Fibroblast of villous mesenchyme (primary cell): ENCODE measurements at regions not wholly inside any gene's neighbourhood (a gene's known extent, or its start where the extent isn't known, plus 50 kb on each side); places are given as distances from the start of the nearest gene placed in this dataset.
"Not testable (repeated sequence)": the region's sequence is repeated elsewhere in the genome, so short reads cannot be mapped to it uniquely, and the experiment has no call there.

ENCODE experiments used
- DNase-seq: peaks from one replicate; pipeline ENCODE4 v3.0.0-alpha.2; 2010; ENCODE audit warnings: low read depth
- H3K4me3 ChIP-seq: 2 replicates; pipeline ENCODE4 v1.5.1; 2011; ENCODE audit warnings: low read depth, mild to moderate bottlenecking, low read length
- TF ChIP-seq, protein P1 (sequence below): IDR thresholded peaks from 2 replicates; pipeline ENCODE4 v1.5.1; 2012; ENCODE audit warnings: low read depth, mild to moderate bottlenecking, low read length; ENCODE audit not compliant: insufficient read depth

DNA sequence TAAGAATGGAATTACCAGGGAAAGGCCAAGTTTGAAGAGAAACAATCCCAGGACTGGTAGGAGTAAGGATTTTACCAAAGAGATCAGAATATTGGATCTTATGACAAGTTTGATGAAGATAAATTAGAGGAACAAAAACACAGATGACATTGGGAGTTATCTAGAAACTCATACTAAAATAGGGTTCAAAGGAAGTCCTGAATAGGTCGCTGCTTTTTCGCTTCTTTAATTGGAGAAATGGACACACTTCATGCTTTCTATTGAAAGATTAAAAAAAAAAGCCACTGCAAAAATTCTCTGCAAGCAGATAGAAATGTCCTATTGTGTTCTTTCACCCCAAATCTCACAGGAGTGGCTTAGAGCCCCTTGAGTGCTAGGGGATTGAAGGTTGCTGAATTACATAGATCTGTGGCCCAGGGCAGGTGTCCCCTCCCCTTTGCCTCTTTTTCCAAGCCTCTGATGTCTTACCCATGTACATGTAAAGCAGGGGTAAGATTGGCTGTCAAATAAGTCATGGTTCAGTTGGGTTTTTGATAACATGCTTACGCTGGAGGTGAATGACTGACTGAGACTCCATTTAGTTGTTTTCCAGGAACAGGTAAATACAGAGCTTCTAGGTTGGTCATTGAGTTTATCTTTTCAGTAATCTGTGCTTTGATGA is 152.0 kb downstream of the OR13A1 start:
- no peak overlapping the region for H3K4me3 ChIP-seq
- TF ChIP-seq, protein P1, sequence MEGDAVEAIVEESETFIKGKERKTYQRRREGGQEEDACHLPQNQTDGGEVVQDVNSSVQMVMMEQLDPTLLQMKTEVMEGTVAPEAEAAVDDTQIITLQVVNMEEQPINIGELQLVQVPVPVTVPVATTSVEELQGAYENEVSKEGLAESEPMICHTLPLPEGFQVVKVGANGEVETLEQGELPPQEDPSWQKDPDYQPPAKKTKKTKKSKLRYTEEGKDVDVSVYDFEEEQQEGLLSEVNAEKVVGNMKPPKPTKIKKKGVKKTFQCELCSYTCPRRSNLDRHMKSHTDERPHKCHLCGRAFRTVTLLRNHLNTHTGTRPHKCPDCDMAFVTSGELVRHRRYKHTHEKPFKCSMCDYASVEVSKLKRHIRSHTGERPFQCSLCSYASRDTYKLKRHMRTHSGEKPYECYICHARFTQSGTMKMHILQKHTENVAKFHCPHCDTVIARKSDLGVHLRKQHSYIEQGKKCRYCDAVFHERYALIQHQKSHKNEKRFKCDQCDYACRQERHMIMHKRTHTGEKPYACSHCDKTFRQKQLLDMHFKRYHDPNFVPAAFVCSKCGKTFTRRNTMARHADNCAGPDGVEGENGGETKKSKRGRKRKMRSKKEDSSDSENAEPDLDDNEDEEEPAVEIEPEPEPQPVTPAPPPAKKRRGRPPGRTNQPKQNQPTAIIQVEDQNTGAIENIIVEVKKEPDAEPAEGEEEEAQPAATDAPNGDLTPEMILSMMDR, result no peak
- DNase-seq, result no peak

DNA sequence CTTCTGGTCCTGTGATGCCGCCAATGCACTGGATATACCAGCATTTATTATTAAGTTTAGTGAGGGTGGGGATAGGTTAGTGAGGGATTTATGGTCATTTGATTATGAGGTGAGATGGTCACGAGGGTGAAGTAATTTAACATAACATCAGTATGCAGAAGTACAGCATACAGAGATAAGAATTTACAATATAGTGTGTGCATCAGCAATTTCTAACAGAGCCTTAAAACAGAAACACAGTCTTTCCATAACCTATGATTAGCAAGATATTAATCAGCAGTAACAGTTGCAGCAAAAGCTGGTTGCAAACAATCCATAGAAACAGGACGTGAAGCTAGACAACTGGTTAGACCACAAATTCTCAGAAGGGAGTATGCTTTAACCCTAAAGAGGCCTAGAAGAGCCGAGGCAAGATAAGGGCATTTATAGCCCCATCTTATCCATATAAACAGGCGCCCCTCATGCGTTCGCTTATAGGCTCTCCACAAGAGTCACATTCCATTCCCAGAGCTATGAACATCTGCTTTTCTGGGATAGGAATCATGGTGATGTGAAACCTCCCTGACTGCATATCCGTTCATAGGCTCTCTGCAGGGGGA is 139.8 kb downstream of the OR13A1 start:
- H3K4me3 ChIP-seq, result not testable (repeated sequence)
- peak; percentile 54 for DNase-seq

DNA sequence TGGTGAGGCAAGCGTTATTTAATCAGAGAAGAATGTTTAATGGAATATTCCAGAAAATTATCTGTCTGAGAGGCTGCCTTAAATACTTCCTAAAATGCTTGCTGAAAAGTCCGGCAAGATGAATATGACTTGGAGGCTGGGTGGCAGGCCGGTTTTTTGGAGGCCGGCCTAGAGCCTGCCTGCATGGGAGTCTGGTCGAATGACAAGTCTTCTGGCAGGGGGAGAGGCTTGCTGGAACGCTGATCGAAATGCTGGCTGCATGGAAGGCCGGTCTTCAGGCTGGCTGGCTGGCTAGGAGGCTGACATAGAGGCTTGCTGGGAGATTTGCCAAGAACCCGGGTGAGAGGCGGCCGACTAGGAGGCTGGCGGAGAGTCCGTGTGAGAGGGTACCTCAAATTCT is 135.7 kb downstream of the OR13A1 start:
- H3K4me3 ChIP-seq, result no peak overlapping the region
- no peak for DNase-seq
- TF ChIP-seq, protein P1, result no peak

DNA sequence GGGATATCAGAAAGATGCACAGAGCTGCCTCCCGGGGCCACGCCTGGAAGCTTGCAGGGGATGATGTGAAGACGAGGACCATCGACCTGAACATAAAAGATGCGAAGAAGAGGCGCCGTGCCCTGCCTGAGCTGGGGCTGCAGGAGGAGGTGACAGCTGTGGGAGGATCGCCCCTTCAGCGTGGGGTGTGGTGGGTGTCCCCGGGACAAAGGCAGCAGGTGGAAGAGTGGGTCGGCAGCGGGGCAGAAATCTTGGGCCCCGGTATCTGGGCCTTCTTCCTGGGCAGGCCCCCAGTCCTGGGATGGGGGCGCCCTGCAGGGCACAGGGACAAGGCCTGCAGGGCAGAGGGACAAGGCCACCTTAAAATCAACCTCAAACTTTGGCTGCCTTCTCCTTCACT is 134.9 kb downstream of the OR13A1 start:
- no peak overlapping the region for H3K4me3 ChIP-seq
- TF ChIP-seq, protein P1, result no peak
- no peak for DNase-seq

DNA sequence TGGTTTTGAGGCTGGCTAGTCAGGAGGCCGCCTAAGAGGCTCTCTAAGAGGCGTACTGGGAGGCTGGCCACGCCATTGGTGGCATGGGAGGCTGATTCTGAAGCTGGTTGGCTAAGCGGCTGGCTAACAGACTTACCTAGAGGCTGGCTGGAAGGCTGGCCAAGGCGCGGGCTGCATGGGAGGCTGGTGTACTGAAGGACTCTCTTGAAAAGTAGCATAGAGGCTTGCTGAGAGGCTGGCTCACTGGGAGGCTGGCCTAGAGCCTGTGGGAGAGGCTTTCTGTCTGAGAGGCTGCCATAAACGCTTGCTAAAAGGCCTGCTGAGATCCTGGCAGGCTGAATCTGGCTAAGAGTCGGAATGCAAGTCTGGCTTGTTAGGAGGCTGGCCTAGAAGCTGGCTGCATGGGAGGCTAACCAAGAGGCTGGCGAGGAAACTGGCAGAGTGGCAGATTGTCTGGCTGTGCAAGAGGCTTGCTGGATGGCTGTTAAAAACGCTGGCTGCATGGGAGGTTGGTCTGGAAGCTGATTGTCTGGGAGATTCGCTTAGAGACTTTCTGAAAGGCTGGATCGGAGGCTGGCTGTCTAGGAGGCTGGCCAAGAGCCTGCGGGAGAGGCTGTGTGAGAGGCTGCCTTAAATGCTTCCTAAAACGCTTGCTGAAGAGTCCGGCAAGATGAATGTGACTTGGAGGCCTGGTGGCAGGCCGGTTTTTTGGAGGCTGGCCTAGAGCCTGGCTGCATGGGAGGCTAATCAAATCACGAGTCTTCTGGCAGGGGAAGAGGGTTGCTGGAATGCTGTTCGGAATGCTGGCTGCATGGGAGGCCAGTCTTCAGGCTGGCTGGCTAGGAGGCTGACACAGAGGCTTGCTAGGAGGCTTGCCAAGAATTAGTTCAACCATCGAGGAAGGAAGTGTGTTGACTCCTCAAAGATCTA is 134.2 kb downstream of the OR13A1 start:
- DNase-seq, result peak; percentile 0
- no peak overlapping the region for H3K4me3 ChIP-seq
- TF ChIP-seq, protein P1, result no peak

DNA sequence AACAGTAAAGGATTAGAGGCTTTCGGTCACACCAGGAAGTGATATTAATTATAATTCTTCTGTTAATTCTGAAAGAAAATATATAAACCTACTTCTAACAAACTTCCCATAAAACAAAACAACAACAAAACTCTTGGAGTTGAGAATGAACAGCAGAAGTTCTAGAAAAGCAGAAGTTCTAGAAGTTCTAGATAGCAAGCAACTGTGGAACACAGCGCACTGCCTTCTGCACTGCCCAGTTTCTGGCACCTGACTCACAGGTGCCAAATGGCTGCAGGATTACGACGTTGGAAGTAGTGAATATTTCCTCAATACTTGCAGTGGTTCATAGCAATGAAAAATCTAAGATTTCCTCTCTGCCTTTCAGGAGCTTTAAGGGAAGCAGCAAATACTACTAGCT is 132.2 kb downstream of the OR13A1 start:
- TF ChIP-seq, protein P1, result no peak
- no peak overlapping the region for H3K4me3 ChIP-seq
- no peak for DNase-seq
